ENCODE measurements at regions not wholly inside any gene's neighbourhood (a gene's known extent, or its start where the extent isn't known, plus 50 kb on each side); places are given as distances from the start of the nearest gene placed in this dataset.

DNA sequence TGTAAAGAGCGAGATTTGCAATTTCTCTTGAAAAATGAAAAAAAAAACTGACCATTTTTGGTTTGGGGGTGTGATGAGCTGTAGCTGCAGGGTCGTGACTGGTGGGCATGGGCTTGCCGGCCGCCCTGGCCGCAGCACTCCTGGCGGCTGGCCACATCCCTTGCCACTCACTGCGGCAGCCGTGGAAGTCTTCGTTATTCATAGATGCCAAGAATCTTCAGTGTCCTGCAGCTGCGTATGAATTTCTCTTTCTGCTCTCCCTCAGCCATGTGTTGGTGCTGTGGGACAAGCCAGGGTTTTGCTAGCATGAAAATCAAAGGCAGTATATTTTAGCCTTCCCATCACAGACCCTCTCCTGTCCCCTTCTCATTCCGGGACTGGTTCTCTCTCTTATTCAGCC, 151.7 kb upstream of the TSHZ3 start:
- TF ChIP-seq, protein P1, sequence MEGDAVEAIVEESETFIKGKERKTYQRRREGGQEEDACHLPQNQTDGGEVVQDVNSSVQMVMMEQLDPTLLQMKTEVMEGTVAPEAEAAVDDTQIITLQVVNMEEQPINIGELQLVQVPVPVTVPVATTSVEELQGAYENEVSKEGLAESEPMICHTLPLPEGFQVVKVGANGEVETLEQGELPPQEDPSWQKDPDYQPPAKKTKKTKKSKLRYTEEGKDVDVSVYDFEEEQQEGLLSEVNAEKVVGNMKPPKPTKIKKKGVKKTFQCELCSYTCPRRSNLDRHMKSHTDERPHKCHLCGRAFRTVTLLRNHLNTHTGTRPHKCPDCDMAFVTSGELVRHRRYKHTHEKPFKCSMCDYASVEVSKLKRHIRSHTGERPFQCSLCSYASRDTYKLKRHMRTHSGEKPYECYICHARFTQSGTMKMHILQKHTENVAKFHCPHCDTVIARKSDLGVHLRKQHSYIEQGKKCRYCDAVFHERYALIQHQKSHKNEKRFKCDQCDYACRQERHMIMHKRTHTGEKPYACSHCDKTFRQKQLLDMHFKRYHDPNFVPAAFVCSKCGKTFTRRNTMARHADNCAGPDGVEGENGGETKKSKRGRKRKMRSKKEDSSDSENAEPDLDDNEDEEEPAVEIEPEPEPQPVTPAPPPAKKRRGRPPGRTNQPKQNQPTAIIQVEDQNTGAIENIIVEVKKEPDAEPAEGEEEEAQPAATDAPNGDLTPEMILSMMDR (IDR thresholded peaks at IDR 0.05): no peak
- TF ChIP-seq POLR2A (IDR thresholded peaks at IDR 0.05): no peak
